CD4-positive, alpha-beta memory T cell (primary cell): ENCODE measurements at regions not wholly inside any gene's neighbourhood (a gene's known extent, or its start where the extent isn't known, plus 50 kb on each side); places are given as distances from the start of the nearest gene placed in this dataset.

Experiments
- CTCF ChIA-PET: fragments of 350-600 bp; sonication (Branson Sonifier 250); formaldehyde crosslinking; loops from one replicate; lab custom pipeline; 2021; ENCODE audit warnings: inconsistent platforms; ENCODE audit not compliant: partially characterized antibody; lab: Charles Lee
- POLR2A ChIA-PET: fragments of 350-600 bp; sonication (Branson Sonifier 250); formaldehyde crosslinking; loops from one replicate; lab custom pipeline; 2021; ENCODE audit not compliant: partially characterized antibody; lab: Charles Lee
- DNase-seq, 5 donors: peaks; one replicate each; pipeline versions ENCODE4 v3.0.0 to v3.0.0-alpha.2; 2020 to 2022; ENCODE audit warnings: mixed read lengths in 1 of 5
- H3K27ac ChIP-seq: one replicate; pipeline ENCODE4 v1.7.0; 2013; ENCODE audit warnings: low read depth, low read length
- H3K27me3 ChIP-seq: 2 replicates; pipeline ENCODE4 v1.7.0; 2013; ENCODE audit warnings: mild to moderate bottlenecking, low read length, moderate library complexity; ENCODE audit not compliant: insufficient read depth
- H3K36me3 ChIP-seq: 2 replicates; pipeline ENCODE4 v1.7.0; 2013; ENCODE audit warnings: mild to moderate bottlenecking, low read length, moderate library complexity; ENCODE audit not compliant: insufficient read depth
- H3K4me1 ChIP-seq: 2 replicates; pipeline ENCODE4 v1.7.0; 2013; ENCODE audit warnings: mild to moderate bottlenecking, low read length, moderate library complexity; ENCODE audit not compliant: insufficient read depth
- H3K4me3 ChIP-seq, 2 donors: one replicate each; pipeline ENCODE4 v1.7.0; 2013; ENCODE audit warnings: low read length in 2 of 2, mild to moderate bottlenecking in 1 of 2
- H3K9me3 ChIP-seq, 2 donors: one replicate each; pipeline ENCODE4 v1.7.0; 2013; ENCODE audit warnings: low read length in 2 of 2, control low read depth in 1 of 2; ENCODE audit not compliant: control insufficient read depth in 1 of 2
- H3K27ac Mint-ChIP-seq, 7 donors: one replicate each; pipeline ENCODE4 v1.8.0; 2020 to 2021; ENCODE audit warnings: mixed read lengths in 7 of 7, mild to moderate bottlenecking in 6 of 7, inconsistent platforms in 3 of 7, moderate library complexity in 3 of 7
- H3K27me3 Mint-ChIP-seq, 2 donors: one replicate each; pipeline ENCODE4 v1.8.0; 2020 to 2021; ENCODE audit warnings: mixed read lengths in 2 of 2
- H3K36me3 Mint-ChIP-seq, 2 donors: one replicate each; pipeline ENCODE4 v1.8.0; 2020 to 2021; ENCODE audit warnings: mixed read lengths in 2 of 2, inconsistent platforms in 1 of 2, mild to moderate bottlenecking in 1 of 2
- H3K4me1 Mint-ChIP-seq, 4 donors: one replicate each; pipeline ENCODE4 v1.8.0; 2020 to 2021; ENCODE audit warnings: mixed read lengths in 4 of 4, mild to moderate bottlenecking in 1 of 4
- H3K4me3 Mint-ChIP-seq, 8 donors: one replicate each; pipeline ENCODE4 v1.8.0; 2020 to 2021; ENCODE audit warnings: mixed read lengths in 8 of 8, mild to moderate bottlenecking in 7 of 8, moderate library complexity in 6 of 8, inconsistent platforms in 3 of 8
- H3K9me3 Mint-ChIP-seq, 8 donors: one replicate each; pipeline ENCODE4 v1.8.0; 2020 to 2021; ENCODE audit warnings: mixed read lengths in 8 of 8, mild to moderate bottlenecking in 5 of 8, inconsistent platforms in 3 of 8, moderate library complexity in 1 of 8
- intact Hi-C: fragments of 100-400 bp; cut with micrococcal nuclease; formaldehyde crosslinking; loops from one replicate; pipeline ENCODE4 v1.15.1; 2023

- intact Hi-C loops = no loop called here
- no peaks in the 10 kb centered on the region for H3K36me3 Mint-ChIP-seq
- H3K4me1 Mint-ChIP-seq = peaks cover 0 to 13% (median 8%) of the 10 kb centered on the region in 4 donors
These were observed 58.6 kb upstream of the HS6ST1 start for GRCh38 chr2:128377071-128377910.

GRCh38 chr2:128378231-128379020, 59.8 kb upstream of the HS6ST1 start:
- CTCF ChIA-PET = no interaction called here
- no peaks in the 10 kb centered on the region for H3K36me3 ChIP-seq
- peaks cover 4% of the 10 kb centered on the region for H3K4me1 ChIP-seq
- no peaks in the 10 kb centered on the region for H3K36me3 Mint-ChIP-seq
- H3K27ac ChIP-seq = no peak overlapping the region
- H3K4me1 Mint-ChIP-seq = peaks cover 0 to 5% (median 0%) of the 10 kb centered on the region in 4 donors
- H3K27me3 Mint-ChIP-seq = peaks cover 0 to 4% of the 10 kb centered on the region in 2 donors
- no peaks in the 10 kb centered on the region for H3K27me3 ChIP-seq
- H3K9me3 Mint-ChIP-seq = no peaks in the 10 kb centered on the region
- no peak overlapping the region for H3K4me3 Mint-ChIP-seq
- no peaks in the 10 kb centered on the region for H3K9me3 ChIP-seq
- DNase-seq = no peak
- POLR2A ChIA-PET = no interaction called here
- intact Hi-C loops = no loop called here
- no peak overlapping the region for H3K27ac Mint-ChIP-seq
- H3K4me3 ChIP-seq = no peak overlapping the region

More at GRCh38 chr2:128377071-128377910, 58.6 kb upstream of the HS6ST1 start:
- H3K9me3 ChIP-seq = no peaks in the 10 kb centered on the region
- ChIA-PET POLR2A (no interaction called here), CTCF (no interaction called here)
- H3K36me3 ChIP-seq = no peaks in the 10 kb centered on the region
- Mint-ChIP-seq H3K9me3 (no peaks in the 10 kb centered on the region), H3K4me3 (no peak overlapping the region), H3K27ac (no peak overlapping the region), H3K27me3 (peaks cover 0 to 4% of the 10 kb centered on the region in 2 donors)
- no peak overlapping the region for H3K4me3 ChIP-seq
- H3K4me1 ChIP-seq = peaks cover 12% of the 10 kb centered on the region
- no peaks in the 10 kb centered on the region for H3K27me3 ChIP-seq
- no peak for DNase-seq
- no peak overlapping the region for H3K27ac ChIP-seq

- Mint-ChIP-seq H3K9me3 (peaks cover 0 to under 1% (median 0%) of the 10 kb centered on the region in 8 donors), H3K36me3 (no peaks in the 10 kb centered on the region), H3K27me3 (peaks cover 0 to 4% of the 10 kb centered on the region in 2 donors), H3K27ac (no peak overlapping the region), H3K4me1 (peaks cover 0 to 5% (median 0%) of the 10 kb centered on the region in 4 donors), H3K4me3 (no peak overlapping the region)
- Histone ChIP-seq H3K36me3 (no peaks in the 10 kb centered on the region), H3K27ac (no peak overlapping the region), H3K4me3 (no peak overlapping the region), H3K9me3 (no peaks in the 10 kb centered on the region), H3K27me3 (no peaks in the 10 kb centered on the region), H3K4me1 (peaks cover 4% of the 10 kb centered on the region)
- intact Hi-C loops = no loop called here
- ChIA-PET CTCF (no interaction called here), POLR2A (no interaction called here)
- no peak for DNase-seq
These were observed 60.6 kb upstream of the HS6ST1 start for GRCh38 chr2:128379021-128380015.

GRCh38 chr2:128380061-128380889, 61.6 kb upstream of the HS6ST1 start:
- Mint-ChIP-seq H3K4me1 (peaks cover 0 to 5% (median 0%) of the 10 kb centered on the region in 4 donors), H3K4me3 (no peak overlapping the region), H3K27me3 (peaks cover 0 to 4% of the 10 kb centered on the region in 2 donors), H3K27ac (no peak overlapping the region), H3K36me3 (no peaks in the 10 kb centered on the region), H3K9me3 (peaks cover 0 to 3% (median 0%) of the 10 kb centered on the region in 8 donors)
- Histone ChIP-seq H3K36me3 (no peaks in the 10 kb centered on the region), H3K4me3 (no peak overlapping the region), H3K9me3 (no peaks in the 10 kb centered on the region), H3K4me1 (peaks cover 4% of the 10 kb centered on the region), H3K27ac (no peak overlapping the region), H3K27me3 (no peaks in the 10 kb centered on the region)
- ChIA-PET POLR2A (no interaction called here), CTCF (no interaction called here)
- DNase-seq = no peak
- intact Hi-C loops = no loop called here

- Mint-ChIP-seq H3K27ac (no peak overlapping the region), H3K9me3 (peaks cover 0 to 3% (median 0%) of the 10 kb centered on the region in 8 donors), H3K4me3 (no peak overlapping the region), H3K36me3 (no peaks in the 10 kb centered on the region), H3K4me1 (peaks cover 0 to 5% (median 0%) of the 10 kb centered on the region in 4 donors), H3K27me3 (peaks cover 0 to 4% of the 10 kb centered on the region in 2 donors)
- ChIA-PET POLR2A (no interaction called here), CTCF (interaction anchor here (1.0 kb wide), 1 partner anchor 11 kb away, joined by 3 read pairs; no protein-coding TSS in a partner anchor)
- Histone ChIP-seq H3K4me3 (no peak overlapping the region), H3K4me1 (peaks cover 4% of the 10 kb centered on the region), H3K27me3 (no peaks in the 10 kb centered on the region), H3K27ac (no peak overlapping the region), H3K36me3 (no peaks in the 10 kb centered on the region), H3K9me3 (no peaks in the 10 kb centered on the region)
- DNase-seq = no peak
- intact Hi-C loops = no loop called here
These were observed 62.6 kb upstream of the HS6ST1 start for GRCh38 chr2:128380961-128381938.
